Stimulated activated CD8-positive, alpha-beta memory T cell treated with anti-CD3 and anti-CD28 coated beads, Interleukin-12 subunit alpha, Interleukin-12 subunit beta, amount 100 ng/mL, for 24 hours (primary cell): ENCODE measurements at regions not wholly inside any gene's neighbourhood (a gene's known extent, or its start where the extent isn't known, plus 50 kb on each side); places are given as distances from the start of the nearest gene placed in this dataset.

ENCODE experiments used
- DNase-seq: peaks from one replicate; pipeline ENCODE4 v3.0.0-alpha.2; 2020; ENCODE audit errors: extremely low read depth

- no peak for DNase-seq
These were observed 247.8 kb downstream of the CD83 start for GRCh38 chr6:14365393-14365792.

- no peak for DNase-seq
These were observed 248.7 kb downstream of the CD83 start for GRCh38 chr6:14366315-14366714.

DNA sequence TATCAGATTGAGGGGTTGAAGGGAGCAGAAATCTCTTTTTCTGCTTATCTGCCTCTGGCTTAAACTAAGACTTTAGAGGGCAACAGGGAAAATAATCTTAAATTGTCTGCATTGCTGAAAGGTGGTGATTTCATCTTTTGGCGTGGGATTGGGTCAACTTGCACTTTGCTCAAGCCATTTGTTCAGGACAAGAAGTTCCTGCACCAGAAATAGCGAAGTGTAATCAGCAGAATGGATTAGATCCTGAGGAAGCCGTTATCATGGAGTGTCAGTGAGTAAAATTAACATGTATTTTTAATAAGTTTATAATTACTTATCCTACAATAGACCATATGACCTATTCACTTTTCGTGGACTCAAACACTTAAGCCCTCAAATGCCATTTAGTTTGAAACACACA lies 249.3 kb downstream of the CD83 start:
- DNase-seq, result no peak

GRCh38 chr6:14367296-14367695 lies 249.7 kb downstream of the CD83 start:
- DNase-seq, result no peak

- DNase-seq, result no peak
These were observed 252.1 kb downstream of the CD83 start for GRCh38 chr6:14369717-14370116.

DNA sequence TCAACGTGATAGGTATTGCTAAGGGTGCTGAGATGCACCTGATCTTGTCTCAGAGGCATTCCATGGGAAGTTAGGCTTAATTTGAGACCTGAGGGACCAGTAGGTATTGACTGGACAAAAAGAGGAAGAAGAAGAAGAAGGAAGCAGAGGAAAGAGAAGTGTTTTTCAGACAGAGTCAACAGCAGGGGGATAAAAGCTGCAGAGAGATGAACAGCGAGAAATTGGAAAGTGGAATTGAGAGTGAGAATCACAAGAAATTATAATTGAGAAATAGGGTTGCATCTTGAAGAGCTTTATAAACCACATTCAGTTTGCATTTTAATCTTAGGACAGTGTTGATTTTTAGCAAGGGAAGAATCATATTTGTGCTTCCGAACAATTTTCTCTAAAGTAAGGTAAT lies 254.0 kb downstream of the CD83 start:
- no peak for DNase-seq

- DNase-seq, result no peak
These were observed 255.3 kb downstream of the CD83 start for GRCh38 chr6:14372734-14373489.

DNA sequence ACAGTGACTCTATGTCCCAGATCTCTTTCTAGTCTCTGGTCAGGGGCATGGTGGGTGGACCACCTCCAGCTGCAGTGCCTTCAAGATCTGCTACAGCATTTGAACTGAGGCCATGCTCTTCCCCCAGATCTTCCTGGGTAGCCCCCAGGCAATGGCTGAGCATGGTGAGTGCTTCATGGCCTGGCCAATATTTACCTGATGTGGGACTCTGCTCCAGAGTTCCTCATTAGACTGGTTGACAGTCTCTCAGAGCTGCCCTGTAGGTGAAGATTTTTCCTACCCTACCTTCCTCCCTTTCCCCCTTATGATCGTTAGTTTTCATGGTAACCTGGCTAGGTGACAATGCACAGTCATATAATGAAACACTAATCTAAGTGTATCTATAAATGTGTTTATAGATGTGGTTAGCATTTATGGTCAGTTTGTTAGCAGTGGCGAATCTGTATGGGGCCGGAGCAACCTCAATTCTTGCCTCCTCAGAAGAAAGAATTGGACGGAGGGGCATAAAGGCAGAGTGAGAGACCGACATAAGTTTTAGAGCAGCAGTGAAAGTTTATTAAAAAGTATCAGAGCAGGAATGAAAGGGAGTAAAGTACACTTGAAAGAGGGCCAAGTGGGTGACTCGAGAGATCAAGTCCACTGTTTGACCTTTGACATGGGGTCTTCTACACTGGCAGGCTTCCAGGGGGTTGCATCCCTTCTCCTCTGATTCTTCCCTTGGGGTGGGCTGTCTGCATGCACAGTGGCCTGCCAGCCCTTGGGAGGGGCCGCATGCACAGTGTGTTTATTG lies 256.3 kb downstream of the CD83 start:
- no peak for DNase-seq

- no peak for DNase-seq
These were observed 258.4 kb downstream of the CD83 start for GRCh38 chr6:14375930-14376329.

- no peak for DNase-seq
These were observed 262.0 kb downstream of the CD83 start for GRCh38 chr6:14379568-14379967.

DNA sequence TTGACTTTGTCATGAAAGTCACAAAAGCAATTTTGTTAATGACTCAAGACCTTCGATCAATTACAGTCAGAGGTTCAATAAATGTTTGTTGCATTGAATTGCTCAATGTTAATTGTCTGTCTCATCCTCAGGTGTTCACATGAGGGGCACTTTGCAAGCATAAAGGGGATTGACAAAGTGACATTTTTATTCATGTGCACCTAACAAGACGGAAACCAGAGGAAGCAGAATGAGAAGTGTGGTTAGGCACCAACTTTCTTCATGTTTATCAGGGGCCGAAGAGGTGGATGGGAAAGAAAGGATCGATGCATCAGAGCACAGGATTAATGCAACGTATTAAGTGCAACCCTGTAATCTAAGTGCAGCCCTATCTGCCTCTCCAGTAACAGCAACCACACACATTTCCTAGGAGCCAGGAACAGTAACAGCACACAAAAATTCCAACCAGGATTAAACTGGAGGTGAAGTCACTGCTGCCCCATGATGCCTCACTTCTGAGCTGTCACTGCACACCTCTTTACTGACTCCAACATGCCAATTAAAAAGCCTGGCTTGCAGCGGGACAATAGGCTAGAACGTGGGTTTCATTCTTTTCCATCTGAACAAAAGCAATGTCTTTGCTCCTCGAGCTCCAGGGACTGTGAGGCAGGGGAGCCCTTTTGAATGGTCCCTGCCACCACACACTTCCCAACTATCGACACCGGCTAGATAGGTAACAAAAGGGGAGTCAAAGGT lies 262.7 kb downstream of the CD83 start:
- no peak for DNase-seq

- no peak for DNase-seq
These were observed 263.6 kb downstream of the CD83 start for GRCh38 chr6:14380901-14381828.

- DNase-seq, result no peak
These were observed 264.5 kb downstream of the CD83 start for GRCh38 chr6:14381829-14382677.

- no peak for DNase-seq
These were observed 265.2 kb downstream of the CD83 start for GRCh38 chr6:14382678-14383236.

GRCh38 chr6:14383393-14384174 lies 266.0 kb downstream of the CD83 start:
- no peak for DNase-seq

- no peak for DNase-seq
These were observed 266.8 kb downstream of the CD83 start for GRCh38 chr6:14384175-14384949.

DNA sequence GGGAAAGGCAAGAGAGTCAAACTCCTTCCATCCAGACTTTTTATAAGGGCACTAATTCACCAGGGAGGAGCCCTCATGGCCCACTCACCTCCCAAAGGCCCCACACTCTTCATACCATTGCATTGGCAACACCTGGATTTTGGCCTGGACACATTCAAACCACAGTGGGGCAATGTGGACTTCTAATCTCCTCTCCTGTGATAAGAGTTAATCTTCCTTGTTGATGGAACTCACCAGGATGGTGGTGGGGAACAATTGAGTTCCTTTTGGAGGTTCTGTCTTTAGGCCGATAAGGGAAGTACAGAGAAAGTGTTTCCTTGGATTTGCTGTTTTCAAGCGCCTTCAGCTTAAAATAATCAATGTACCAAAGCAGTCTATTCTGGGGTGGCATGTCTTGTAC lies 268.7 kb downstream of the CD83 start:
- no peak for DNase-seq

- DNase-seq, result no peak
These were observed 269.1 kb downstream of the CD83 start for GRCh38 chr6:14386668-14387067.

GRCh38 chr6:14388371-14388770 lies 270.8 kb downstream of the CD83 start:
- DNase-seq, result no peak
